Ovary (tissue), 7 donors: ENCODE measurements at regions not wholly inside any gene's neighbourhood (a gene's known extent, or its start where the extent isn't known, plus 50 kb on each side); places are given as distances from the start of the nearest gene placed in this dataset.

Source experiments
- DNase-seq, 5 donors: peaks; one replicate each; pipeline ENCODE4 v3.0.0-alpha.2; 2019 to 2020
- H3K27ac ChIP-seq, 2 donors: fragments of 200-600 bp; one replicate each; pipeline versions ENCODE4 v1.5.1 to v1.8.0; 2019 to 2022
- H3K27me3 ChIP-seq: fragments of 200-600 bp; one replicate; pipeline ENCODE4 v1.8.0; 2022
- H3K36me3 ChIP-seq: fragments of 200-600 bp; sonication (generic); one replicate; pipeline ENCODE4 v1.5.1; 2019
- H3K4me1 ChIP-seq: one replicate; pipeline ENCODE4 v1.8.1; 2013; ENCODE audit warnings: mild to moderate bottlenecking, moderate library complexity; ENCODE audit not compliant: insufficient read depth
- H3K4me3 ChIP-seq: fragments of 200-600 bp; sonication (generic); one replicate; pipeline ENCODE4 v1.5.1; 2017
- H3K9me3 ChIP-seq, 2 donors: fragments of 200-600 bp in 1 of 2; sonication (generic) in 1 of 2; one replicate each; pipeline versions ENCODE4 v1.5.1 to v1.8.1; 2013 to 2019; ENCODE audit warnings: mild to moderate bottlenecking in 1 of 2, moderate library complexity in 1 of 2
- CTCF ChIP-seq, 3 donors: fragments of 450-650 bp in 2 of 3; fragments of 200-600 bp in 1 of 3; IDR thresholded peaks; one replicate each; pipeline versions ENCODE4 v1.5.1 to v1.8.0; 2016 to 2022; ENCODE audit warnings: antibody characterized with exemption in 3 of 3, mild to moderate bottlenecking in 1 of 3
- EP300 ChIP-seq: sonication (generic); formaldehyde crosslinking; IDR thresholded peaks from one replicate; pipeline ENCODE4 v1.6.1; 2017; ENCODE audit warnings: antibody characterized with exemption
- POLR2A ChIP-seq: fragments of 450-650 bp; IDR thresholded peaks from one replicate; pipeline ENCODE4 v1.6.1; 2017; ENCODE audit warnings: antibody characterized with exemption, mild to moderate bottlenecking, moderate library complexity
- WGBS, 3 donors: extraction: QIAGEN DNeasy Blood & Tissue Kit in 1 of 3; methylation state at CpG; one replicate each; pipeline versions ENCODE4 v1.1.5 to v1.1.7; 2013 to 2017; 5-methylcytosine and 5-hydroxymethylcytosine counted together
- intact Hi-C, 4 donors: fragments of 100-400 bp; cut with DNase I; formaldehyde crosslinking; loops; one replicate each; pipeline versions ENCODE4 v1.11.0 to v1.15.1; 2022 to 2023
- donor health status: DM: no; HTN: no; CAD: no; lungs with moderate emphysema.
- donor health status: DM: no; HTN: no; CAD: no.
- donor health status: Bipolar disorder and iron deficiency.
- donor health status: DM: no; HTN: no; CAD: no.
- donor health status: DM: yes; HTN: yes; CAD: no.

GRCh38 chr5:116914869-116915504, 340.4 kb upstream of the SEMA6A start:
- no peak for DNase-seq
- H3K27ac ChIP-seq: no peak overlapping the region
- H3K9me3 ChIP-seq: no peaks in the 10 kb centered on the region
- intact Hi-C loops: no loop called here
- H3K4me1 ChIP-seq: no peaks in the 10 kb centered on the region
- TF ChIP-seq CTCF (IDR thresholded peaks at IDR 0.05): no peak
- TF ChIP-seq POLR2A: no peak
- TF ChIP-seq EP300: no peak
- no peaks in the 10 kb centered on the region for H3K36me3 ChIP-seq
- no peak overlapping the region for H3K4me3 ChIP-seq
- 94 to 98% (median 98%) methylated on average over 2 of the region's 2 CpGs for WGBS, 3 donors
- no peaks in the 10 kb centered on the region for H3K27me3 ChIP-seq

GRCh38 chr5:116912221-116912620, 337.6 kb upstream of the SEMA6A start:
- no peak for DNase-seq
- TF ChIP-seq POLR2A: no peak
- no peak for TF ChIP-seq CTCF (IDR thresholded peaks at IDR 0.05)
- TF ChIP-seq EP300: no peak
- H3K9me3 ChIP-seq: no peaks in the 10 kb centered on the region
- H3K4me1 ChIP-seq: no peaks in the 10 kb centered on the region
- H3K27me3 ChIP-seq: no peaks in the 10 kb centered on the region
- intact Hi-C loops: no loop called here
- H3K27ac ChIP-seq: no peak overlapping the region
- H3K36me3 ChIP-seq: no peaks in the 10 kb centered on the region
- 57 to 76% (median 70%) methylated on average over 1 of the region's 1 CpG for WGBS, 3 donors
- no peak overlapping the region for H3K4me3 ChIP-seq

- Histone ChIP-seq H3K4me3 (no peak overlapping the region), H3K36me3 (no peaks in the 10 kb centered on the region), H3K9me3 (no peaks in the 10 kb centered on the region), H3K27ac (no peak overlapping the region), H3K4me1 (no peaks in the 10 kb centered on the region), H3K27me3 (no peaks in the 10 kb centered on the region)
- WGBS, 3 donors: 94 to 97% (median 95%) methylated on average over 1 of the region's 1 CpG
- TF ChIP-seq POLR2A (no peak), EP300 (no peak), CTCF (IDR thresholded peaks at IDR 0.05) (no peak)
- intact Hi-C loops: no loop called here
- no peak for DNase-seq
These were observed 336.5 kb upstream of the SEMA6A start for GRCh38 chr5:116911074-116911473.

- TF ChIP-seq CTCF (IDR thresholded peaks at IDR 0.05): no peak
- no peak for TF ChIP-seq EP300
- TF ChIP-seq POLR2A: no peak
- Histone ChIP-seq H3K4me1 (no peaks in the 10 kb centered on the region), H3K27me3 (no peaks in the 10 kb centered on the region), H3K9me3 (no peaks in the 10 kb centered on the region), H3K27ac (no peak overlapping the region), H3K4me3 (no peak overlapping the region), H3K36me3 (no peaks in the 10 kb centered on the region)
- 94 to 97% (median 96%) methylated on average over 1 of the region's 1 CpG for WGBS, 3 donors
- DNase-seq: no peak
- intact Hi-C loops: no loop called here
These were observed 333.9 kb upstream of the SEMA6A start for GRCh38 chr5:116908537-116908936.
